BLaER1 (cell line): ENCODE measurements at regions not wholly inside any gene's neighbourhood (a gene's known extent, or its start where the extent isn't known, plus 50 kb on each side); places are given as distances from the start of the nearest gene placed in this dataset.
"Not testable (repeated sequence)": the region's sequence is repeated elsewhere in the genome, so short reads cannot be mapped to it uniquely, and the experiment has no call there.

ENCODE experiments used
- H3K27ac ChIP-seq: shearing (Covaris generic); formaldehyde crosslinking; 2 replicates; pipeline ENCODE4 v1.8.1; 2022
- H3K27me3 ChIP-seq: shearing (Covaris generic); formaldehyde crosslinking; 2 replicates; pipeline ENCODE4 v1.8.1; 2022
- H3K36me3 ChIP-seq: shearing (Covaris generic); formaldehyde crosslinking; 2 replicates; pipeline ENCODE4 v1.8.1; 2022
- H3K4me1 ChIP-seq: shearing (Covaris generic); formaldehyde crosslinking; 2 replicates; pipeline ENCODE4 v1.8.1; 2022
- H3K4me2 ChIP-seq: shearing (Covaris generic); formaldehyde crosslinking; 2 replicates; pipeline ENCODE4 v1.8.1; 2022
- H3K4me3 ChIP-seq: shearing (Covaris generic); formaldehyde crosslinking; 2 replicates; pipeline ENCODE4 v1.8.1; 2022
- H3K9ac ChIP-seq: shearing (Covaris generic); formaldehyde crosslinking; 2 replicates; pipeline ENCODE4 v1.8.1; 2022
- H3K9me3 ChIP-seq: shearing (Covaris generic); formaldehyde crosslinking; 2 replicates; pipeline ENCODE4 v1.8.1; 2022
- H4K20me1 ChIP-seq: shearing (Covaris generic); formaldehyde crosslinking; 2 replicates; pipeline ENCODE4 v1.8.1; 2022
- Cebpa-rat ChIP-seq: shearing (Covaris generic); IDR thresholded peaks from 2 replicates; pipeline ENCODE4 v1.8.1; 2022

- TF ChIP-seq Cebpa-rat = no peak
- no peak overlapping the region for H3K9ac ChIP-seq
- no peaks in the 10 kb centered on the region for H3K27me3 ChIP-seq
- no peak overlapping the region for H3K4me3 ChIP-seq
- no peaks in the 10 kb centered on the region for H4K20me1 ChIP-seq
- H3K4me1 ChIP-seq = no peaks in the 10 kb centered on the region
- H3K9me3 ChIP-seq = no peaks in the 10 kb centered on the region
- H3K4me2 ChIP-seq = no peak overlapping the region
- no peaks in the 10 kb centered on the region for H3K36me3 ChIP-seq
- H3K27ac ChIP-seq = no peak overlapping the region
These were observed 245.3 kb downstream of the RPLP1 start for GRCh38 chr15:69697916-69698315.

GRCh38 chr15:69699096-69699495, 246.5 kb downstream of the RPLP1 start:
- Histone ChIP-seq H3K9ac (no peak overlapping the region), H3K4me3 (no peak overlapping the region), H3K4me2 (no peak overlapping the region), H4K20me1 (no peaks in the 10 kb centered on the region), H3K4me1 (no peaks in the 10 kb centered on the region), H3K27ac (no peak overlapping the region), H3K27me3 (no peaks in the 10 kb centered on the region), H3K9me3 (no peaks in the 10 kb centered on the region), H3K36me3 (no peaks in the 10 kb centered on the region)
- no peak for TF ChIP-seq Cebpa-rat

- Histone ChIP-seq H3K9me3 (no peaks in the 10 kb centered on the region), H3K27me3 (no peaks in the 10 kb centered on the region), H3K4me2 (no peak overlapping the region), H4K20me1 (no peaks in the 10 kb centered on the region), H3K27ac (no peak overlapping the region), H3K36me3 (no peaks in the 10 kb centered on the region), H3K4me1 (no peaks in the 10 kb centered on the region), H3K9ac (no peak overlapping the region), H3K4me3 (no peak overlapping the region)
- TF ChIP-seq Cebpa-rat = no peak
These were observed 247.8 kb downstream of the RPLP1 start for GRCh38 chr15:69700380-69700779.

- H3K4me3 ChIP-seq = no peak overlapping the region
- no peak overlapping the region for H3K27ac ChIP-seq
- no peaks in the 10 kb centered on the region for H3K4me1 ChIP-seq
- H3K36me3 ChIP-seq = no peaks in the 10 kb centered on the region
- no peaks in the 10 kb centered on the region for H4K20me1 ChIP-seq
- TF ChIP-seq Cebpa-rat = no peak
- no peaks in the 10 kb centered on the region for H3K9me3 ChIP-seq
- no peaks in the 10 kb centered on the region for H3K27me3 ChIP-seq
- H3K9ac ChIP-seq = no peak overlapping the region
- no peak overlapping the region for H3K4me2 ChIP-seq
These were observed 248.6 kb downstream of the RPLP1 start for GRCh38 chr15:69701198-69701597.

GRCh38 chr15:69703532-69704187, 251.0 kb downstream of the RPLP1 start:
- TF ChIP-seq Cebpa-rat = no peak
- Histone ChIP-seq H3K27me3 (no peaks in the 10 kb centered on the region), H3K9me3 (peaks cover 21% of the 10 kb centered on the region), H3K4me1 (no peaks in the 10 kb centered on the region), H3K9ac (no peak overlapping the region), H3K27ac (no peak overlapping the region), H3K4me2 (no peak overlapping the region), H3K4me3 (no peak overlapping the region), H3K36me3 (no peaks in the 10 kb centered on the region), H4K20me1 (no peaks in the 10 kb centered on the region)

GRCh38 chr15:69704229-69704628, 251.6 kb downstream of the RPLP1 start:
- no peak for TF ChIP-seq Cebpa-rat
- no peak overlapping the region for H3K4me3 ChIP-seq
- H3K9ac ChIP-seq = no peak overlapping the region
- no peaks in the 10 kb centered on the region for H3K36me3 ChIP-seq
- H3K4me2 ChIP-seq = no peak overlapping the region
- H4K20me1 ChIP-seq = no peaks in the 10 kb centered on the region
- peaks cover 27% of the 10 kb centered on the region for H3K9me3 ChIP-seq
- H3K27ac ChIP-seq = no peak overlapping the region
- no peaks in the 10 kb centered on the region for H3K4me1 ChIP-seq
- H3K27me3 ChIP-seq = no peaks in the 10 kb centered on the region

GRCh38 chr15:69704700-69705099, 252.1 kb downstream of the RPLP1 start:
- Histone ChIP-seq H3K4me3 (no peak overlapping the region), H3K36me3 (no peaks in the 10 kb centered on the region), H3K4me1 (no peaks in the 10 kb centered on the region), H4K20me1 (no peaks in the 10 kb centered on the region), H3K9ac (no peak overlapping the region), H3K9me3 (peaks cover 27% of the 10 kb centered on the region), H3K27me3 (no peaks in the 10 kb centered on the region), H3K4me2 (no peak overlapping the region), H3K27ac (no peak overlapping the region)
- TF ChIP-seq Cebpa-rat = no peak

- Histone ChIP-seq H3K9ac (no peak overlapping the region), H3K36me3 (no peaks in the 10 kb centered on the region), H3K27me3 (no peaks in the 10 kb centered on the region), H3K27ac (no peak overlapping the region), H3K9me3 (peaks cover 30% of the 10 kb centered on the region), H3K4me3 (no peak overlapping the region), H4K20me1 (no peaks in the 10 kb centered on the region), H3K4me1 (no peaks in the 10 kb centered on the region), H3K4me2 (no peak overlapping the region)
- TF ChIP-seq Cebpa-rat = no peak
These were observed 253.9 kb downstream of the RPLP1 start for GRCh38 chr15:69706353-69707097.

GRCh38 chr15:69707241-69707640, 254.6 kb downstream of the RPLP1 start:
- peaks cover 30% of the 10 kb centered on the region for H3K9me3 ChIP-seq
- H4K20me1 ChIP-seq, H3K4me1 ChIP-seq, H3K36me3 ChIP-seq, H3K4me3 ChIP-seq, H3K9ac ChIP-seq, H3K27me3 ChIP-seq, H3K4me2 ChIP-seq, H3K27ac ChIP-seq: not testable (repeated sequence)

GRCh38 chr15:69708436-69709122, 256.0 kb downstream of the RPLP1 start:
- peaks cover 30% of the 10 kb centered on the region for H3K9me3 ChIP-seq
- H3K36me3 ChIP-seq, H3K4me1 ChIP-seq, H4K20me1 ChIP-seq, H3K27me3 ChIP-seq, H3K27ac ChIP-seq, H3K4me2 ChIP-seq, H3K4me3 ChIP-seq, H3K9ac ChIP-seq: not testable (repeated sequence)
